Brain microvascular endothelial cell (primary cell): ENCODE measurements at regions not wholly inside any gene's neighbourhood (a gene's known extent, or its start where the extent isn't known, plus 50 kb on each side); places are given as distances from the start of the nearest gene placed in this dataset.

Source experiments
- DNase-seq: peaks from one replicate; pipeline ENCODE4 v3.0.0-alpha.2; 2020
- H3K27ac ChIP-seq: fragments of 250-450 bp; sonication (Bioruptor Pico); 2 replicates; pipeline ENCODE4 v1.5.1; 2020; ENCODE audit warnings: mild to moderate bottlenecking, moderate library complexity
- H3K27me3 ChIP-seq: fragments of 250-450 bp; sonication (Bioruptor Pico); replicated peaks from 2 replicates; pipeline ENCODE4 v1.5.1; 2020; ENCODE audit warnings: mild to moderate bottlenecking
- H3K36me3 ChIP-seq: fragments of 250-450 bp; sonication (Bioruptor Pico); replicated peaks from 2 replicates; pipeline ENCODE4 v1.5.1; 2020; ENCODE audit warnings: mild to moderate bottlenecking
- H3K4me3 ChIP-seq: 2 replicates; pipeline ENCODE4 v1.5.1; 2011; ENCODE audit warnings: low read depth, mild to moderate bottlenecking, control low read depth, low read length, moderate library complexity
- CTCF ChIP-seq: IDR thresholded peaks from 2 replicates; pipeline ENCODE4 v1.5.1; 2011; ENCODE audit warnings: low read depth, mild to moderate bottlenecking, moderate library complexity, low read length, control low read depth, inconsistent platforms; ENCODE audit errors: missing control alignments
- in situ Hi-C: cut with HindIII; loops from 2 replicates; pipeline ENCODE4 v1.10.0; 2017; ENCODE audit warnings: low sequenced_read_pairs, low pct_ligation_motif_present

GRCh38 chr13:95444006-95444730, 108.4 kb upstream of the CLDN10 start:
- Histone ChIP-seq H3K36me3 (no peaks in the 10 kb centered on the region), H3K27ac (no peak overlapping the region), H3K27me3 (no peaks in the 10 kb centered on the region), H3K4me3 (no peak overlapping the region)
- no peak for DNase-seq
- in situ Hi-C loops, result no loop called here
- TF ChIP-seq CTCF, result no peak

DNA sequence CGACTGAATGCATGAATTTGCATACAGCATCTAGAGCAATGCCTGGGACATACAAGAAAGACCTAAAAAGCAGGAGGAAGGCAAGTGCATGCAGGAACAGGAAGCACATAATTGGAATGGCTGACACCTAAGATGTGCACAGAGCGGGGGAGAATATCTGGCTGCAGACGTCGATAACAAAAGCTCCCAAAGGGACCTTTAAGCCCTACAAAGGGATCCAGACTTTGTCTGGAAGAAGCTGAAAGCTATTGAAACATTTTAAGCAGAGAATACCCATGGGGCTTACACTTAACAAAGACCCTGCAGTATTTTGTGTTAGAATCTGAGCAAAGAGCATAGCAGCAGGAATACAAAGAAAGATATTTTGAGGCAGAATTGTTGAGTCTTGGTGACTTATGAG, 107.4 kb upstream of the CLDN10 start:
- no peak for DNase-seq
- Histone ChIP-seq H3K27ac (no peak overlapping the region), H3K4me3 (no peak overlapping the region), H3K27me3 (no peaks in the 10 kb centered on the region), H3K36me3 (no peaks in the 10 kb centered on the region)
- no peak for TF ChIP-seq CTCF
- in situ Hi-C loops, result no loop called here

GRCh38 chr13:95447814-95448213, 104.7 kb upstream of the CLDN10 start:
- no peak for TF ChIP-seq CTCF
- no peak for DNase-seq
- H3K27me3 ChIP-seq, result no peaks in the 10 kb centered on the region

GRCh38 chr13:95451656-95452055, 100.9 kb upstream of the CLDN10 start:
- Histone ChIP-seq H3K27me3 (no peaks in the 10 kb centered on the region), H3K36me3 (no peaks in the 10 kb centered on the region), H3K4me3 (no peak overlapping the region), H3K27ac (no peak overlapping the region)
- TF ChIP-seq CTCF, result no peak
- in situ Hi-C loops, result no loop called here
- DNase-seq, result no peak

More at GRCh38 chr13:95447814-95448213, 104.7 kb upstream of the CLDN10 start:
- in situ Hi-C loops, result no loop called here
- Histone ChIP-seq H3K4me3 (no peak overlapping the region), H3K27ac (no peak overlapping the region), H3K36me3 (no peaks in the 10 kb centered on the region)

- in situ Hi-C loops, result no loop called here
- Histone ChIP-seq H3K27me3 (no peaks in the 10 kb centered on the region), H3K36me3 (no peaks in the 10 kb centered on the region), H3K4me3 (no peak overlapping the region), H3K27ac (no peak overlapping the region)
- no peak for DNase-seq
- no peak for TF ChIP-seq CTCF
Measured at GRCh38 chr13:95452375-95452774, 100.1 kb upstream of the CLDN10 start.

- DNase-seq, result no peak
- Histone ChIP-seq H3K27me3 (no peaks in the 10 kb centered on the region), H3K27ac (no peak overlapping the region), H3K36me3 (no peaks in the 10 kb centered on the region), H3K4me3 (no peak overlapping the region)
- TF ChIP-seq CTCF, result no peak
- in situ Hi-C loops, result no loop called here
Measured at GRCh38 chr13:95455782-95456181, 96.7 kb upstream of the CLDN10 start.
